ENCODE measurements at regions not wholly inside any gene's neighbourhood (a gene's known extent, or its start where the extent isn't known, plus 50 kb on each side); places are given as distances from the start of the nearest gene placed in this dataset.

DNA sequence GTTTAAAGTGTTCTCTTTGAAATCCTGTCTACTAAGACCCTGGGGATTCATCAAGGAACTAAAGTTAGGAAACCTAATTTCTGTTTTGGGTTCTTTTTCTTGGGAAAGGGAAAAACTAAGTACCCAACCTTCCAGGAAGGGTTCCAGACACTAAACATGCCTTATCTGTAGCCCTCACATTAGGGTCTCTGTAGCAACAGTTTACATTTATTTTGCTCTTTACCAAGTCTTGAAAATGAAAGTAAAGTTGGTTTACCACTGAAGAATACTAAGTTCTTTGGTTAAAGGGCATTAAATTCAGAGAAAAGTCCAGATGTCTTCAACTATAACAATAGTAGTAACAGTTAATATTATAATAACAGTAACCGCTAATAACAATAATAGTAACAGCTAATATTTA, 207.5 kb upstream of the CDKN3 start:
- Mint-ChIP-seq H3K27me3 (ENCODE audit: insufficient read depth, unreplicated experiment) (no peaks in the 10 kb centered on the region), H3K9me3 (ENCODE audit: unreplicated experiment) (no peaks in the 10 kb centered on the region), H3K27ac (ENCODE audit: unreplicated experiment) (no peak overlapping the region), H3K4me1 (ENCODE audit: low read depth, unreplicated experiment) (peaks cover 8% of the 10 kb centered on the region), H3K4me3 (ENCODE audit: unreplicated experiment) (no peak overlapping the region), H3K36me3 (ENCODE audit: insufficient read depth, unreplicated experiment) (no peaks in the 10 kb centered on the region)
- intact Hi-C loops (cut with micrococcal nuclease; ENCODE audit: unreplicated experiment), result no loop called here
- Histone ChIP-seq H3K4me3 (ENCODE audit: low read depth, low read length) (no peak overlapping the region), H3K9me3 (no peaks in the 10 kb centered on the region), H3K4me1 (peaks cover 12% of the 10 kb centered on the region; the same call in 1 of the 2 replicates), H3K36me3 (ENCODE audit: control insufficient read depth, insufficient read depth, low read length) (no peaks in the 10 kb centered on the region), H3K27me3 (replicated peaks; ENCODE audit: control insufficient read depth, insufficient read depth, low read length) (no peaks in the 10 kb centered on the region)
- TF ChIP-seq, protein P1, sequence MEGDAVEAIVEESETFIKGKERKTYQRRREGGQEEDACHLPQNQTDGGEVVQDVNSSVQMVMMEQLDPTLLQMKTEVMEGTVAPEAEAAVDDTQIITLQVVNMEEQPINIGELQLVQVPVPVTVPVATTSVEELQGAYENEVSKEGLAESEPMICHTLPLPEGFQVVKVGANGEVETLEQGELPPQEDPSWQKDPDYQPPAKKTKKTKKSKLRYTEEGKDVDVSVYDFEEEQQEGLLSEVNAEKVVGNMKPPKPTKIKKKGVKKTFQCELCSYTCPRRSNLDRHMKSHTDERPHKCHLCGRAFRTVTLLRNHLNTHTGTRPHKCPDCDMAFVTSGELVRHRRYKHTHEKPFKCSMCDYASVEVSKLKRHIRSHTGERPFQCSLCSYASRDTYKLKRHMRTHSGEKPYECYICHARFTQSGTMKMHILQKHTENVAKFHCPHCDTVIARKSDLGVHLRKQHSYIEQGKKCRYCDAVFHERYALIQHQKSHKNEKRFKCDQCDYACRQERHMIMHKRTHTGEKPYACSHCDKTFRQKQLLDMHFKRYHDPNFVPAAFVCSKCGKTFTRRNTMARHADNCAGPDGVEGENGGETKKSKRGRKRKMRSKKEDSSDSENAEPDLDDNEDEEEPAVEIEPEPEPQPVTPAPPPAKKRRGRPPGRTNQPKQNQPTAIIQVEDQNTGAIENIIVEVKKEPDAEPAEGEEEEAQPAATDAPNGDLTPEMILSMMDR (IDR thresholded peaks at IDR 0.05; ENCODE audit: insufficient read depth in 1 of 2, low read depth in 1 of 2, low read length in 1 of 2, severe bottlenecking in 1 of 2, unreplicated experiment in 1 of 2), result no peak
- POLR2A ChIA-PET, result no interaction called here
- DNase-seq, result no peak
- no TSS peak for BruUV-seq (replicated peaks)
- CTCF ChIA-PET, result no interaction called here

DNA sequence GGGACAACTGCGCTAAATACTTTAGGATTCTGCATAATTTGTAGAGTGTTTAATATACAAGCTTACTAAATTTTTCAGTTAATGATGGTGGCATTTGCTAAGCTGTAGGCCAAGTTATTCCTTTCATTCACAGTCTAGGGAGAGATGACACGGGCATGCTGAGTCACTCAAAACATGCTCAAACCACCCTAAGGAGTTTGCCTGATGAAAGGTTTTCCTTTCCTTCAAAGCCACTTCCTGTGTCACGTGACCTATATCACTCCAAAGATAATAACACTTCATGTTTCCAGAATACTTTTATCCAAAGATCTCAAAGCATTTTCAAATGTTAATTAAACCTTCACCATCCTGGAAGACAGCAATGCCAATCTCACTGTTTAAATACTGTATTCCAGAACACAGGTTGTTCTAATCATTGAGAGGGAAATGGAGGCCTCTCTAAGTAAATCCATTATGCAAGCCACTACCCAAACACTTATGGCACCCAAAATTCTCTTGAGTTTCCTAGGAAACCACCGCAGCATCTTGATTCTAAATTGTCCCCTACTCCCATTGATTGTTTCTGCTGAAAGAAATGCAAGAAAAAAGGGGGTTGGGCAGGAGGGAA, 207.0 kb upstream of the CDKN3 start:
- intact Hi-C loops (cut with micrococcal nuclease; ENCODE audit: unreplicated experiment), result no loop called here
- no peak overlapping the region for H3K27ac Mint-ChIP-seq (ENCODE audit: unreplicated experiment)

DNA sequence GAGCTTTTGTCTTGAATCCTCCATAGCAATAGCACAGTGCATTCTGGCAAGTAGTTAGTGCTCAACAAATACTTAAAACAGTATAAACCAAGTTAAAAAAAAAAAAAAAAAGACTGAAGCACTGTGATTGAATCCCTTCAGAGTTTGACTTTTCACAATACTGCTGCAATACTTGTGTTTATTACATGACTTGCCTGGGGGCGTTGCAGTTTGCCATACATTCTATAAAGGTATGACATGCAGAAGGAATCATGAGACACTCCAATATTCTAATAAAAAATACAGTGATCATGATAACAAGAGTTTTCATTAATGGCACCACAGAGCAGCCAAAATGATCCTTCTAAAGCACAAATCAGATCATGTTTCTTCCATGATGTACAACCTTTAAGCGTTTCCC, 205.0 kb upstream of the CDKN3 start:
- TF ChIP-seq, protein P1 (IDR thresholded peaks at IDR 0.05; ENCODE audit: insufficient read depth in 1 of 2, low read depth in 1 of 2, low read length in 1 of 2, severe bottlenecking in 1 of 2, unreplicated experiment in 1 of 2), result no peak
- no peak overlapping the region for H3K4me3 ChIP-seq (ENCODE audit: low read depth, low read length)
- peaks cover 12% of the 10 kb centered on the region for H3K4me1 ChIP-seq
- Mint-ChIP-seq H3K27ac (ENCODE audit: unreplicated experiment) (no peak overlapping the region), H3K36me3 (ENCODE audit: insufficient read depth, unreplicated experiment) (no peaks in the 10 kb centered on the region), H3K9me3 (ENCODE audit: unreplicated experiment) (peaks cover 3% of the 10 kb centered on the region), H3K4me1 (ENCODE audit: low read depth, unreplicated experiment) (peaks cover 9% of the 10 kb centered on the region), H3K4me3 (ENCODE audit: unreplicated experiment) (no peak overlapping the region), H3K27me3 (ENCODE audit: insufficient read depth, unreplicated experiment) (no peaks in the 10 kb centered on the region)
- DNase-seq, result no peak
- H3K27me3 ChIP-seq (replicated peaks; ENCODE audit: control insufficient read depth, insufficient read depth, low read length), result no peaks in the 10 kb centered on the region
- ChIA-PET CTCF (no interaction called here), POLR2A (no interaction called here)
- no TSS peak for BruUV-seq (replicated peaks)
- H3K36me3 ChIP-seq (ENCODE audit: control insufficient read depth, insufficient read depth, low read length), result no peaks in the 10 kb centered on the region
- intact Hi-C loops (cut with micrococcal nuclease; ENCODE audit: unreplicated experiment), result no loop called here
- H3K9me3 ChIP-seq, result no peaks in the 10 kb centered on the region

More for the DNA sequence above, 207.0 kb upstream of the CDKN3 start:
- H3K4me3 Mint-ChIP-seq (ENCODE audit: unreplicated experiment), result no peak overlapping the region
- POLR2A ChIA-PET, result interaction anchor here (0.6 kb wide), 1 partner anchor 1566 kb away, joined by 5 read pairs; no protein-coding TSS in a partner anchor
- H3K36me3 Mint-ChIP-seq (ENCODE audit: insufficient read depth, unreplicated experiment), result no peaks in the 10 kb centered on the region
- TF ChIP-seq, protein P1 (IDR thresholded peaks at IDR 0.05; ENCODE audit: insufficient read depth in 1 of 2, low read depth in 1 of 2, low read length in 1 of 2, severe bottlenecking in 1 of 2, unreplicated experiment in 1 of 2), result no peak
- H3K4me1 Mint-ChIP-seq (ENCODE audit: low read depth, unreplicated experiment), result peaks cover 8% of the 10 kb centered on the region
- Histone ChIP-seq H3K27me3 (replicated peaks; ENCODE audit: control insufficient read depth, insufficient read depth, low read length) (no peaks in the 10 kb centered on the region), H3K4me3 (ENCODE audit: low read depth, low read length) (no peak overlapping the region), H3K9me3 (no peaks in the 10 kb centered on the region), H3K36me3 (ENCODE audit: control insufficient read depth, insufficient read depth, low read length) (no peaks in the 10 kb centered on the region), H3K4me1 (peaks cover 12% of the 10 kb centered on the region; the same call in 1 of the 2 replicates)
- DNase-seq, result no peak
- no TSS peak for BruUV-seq (replicated peaks)
- CTCF ChIA-PET, result no interaction called here
- H3K27me3 Mint-ChIP-seq (ENCODE audit: insufficient read depth, unreplicated experiment), result no peaks in the 10 kb centered on the region
- H3K9me3 Mint-ChIP-seq (ENCODE audit: unreplicated experiment), result no peaks in the 10 kb centered on the region

Data from Caco-2 (cell line).